C4-2B (cell line): ENCODE measurements at regions not wholly inside any gene's neighbourhood (a gene's known extent, or its start where the extent isn't known, plus 50 kb on each side); places are given as distances from the start of the nearest gene placed in this dataset.
"Not testable (repeated sequence)": the region's sequence is repeated elsewhere in the genome, so short reads cannot be mapped to it uniquely, and the experiment has no call there.

Experiments
- H3K27ac ChIP-seq: fragments of 450-650 bp; 2 replicates; pipeline ENCODE4 v1.5.1; 2017
- ZFX ChIP-seq: fragments of 450-650 bp; IDR thresholded peaks from 2 replicates; pipeline ENCODE4 v1.6.1; 2017
- TF ChIP-seq, protein P1 (sequence below): fragments of 450-650 bp; conservative IDR thresholded peaks from 2 replicates; pipeline ENCODE4 v1.5.1; 2017; ENCODE audit warnings: mild to moderate bottlenecking

DNA sequence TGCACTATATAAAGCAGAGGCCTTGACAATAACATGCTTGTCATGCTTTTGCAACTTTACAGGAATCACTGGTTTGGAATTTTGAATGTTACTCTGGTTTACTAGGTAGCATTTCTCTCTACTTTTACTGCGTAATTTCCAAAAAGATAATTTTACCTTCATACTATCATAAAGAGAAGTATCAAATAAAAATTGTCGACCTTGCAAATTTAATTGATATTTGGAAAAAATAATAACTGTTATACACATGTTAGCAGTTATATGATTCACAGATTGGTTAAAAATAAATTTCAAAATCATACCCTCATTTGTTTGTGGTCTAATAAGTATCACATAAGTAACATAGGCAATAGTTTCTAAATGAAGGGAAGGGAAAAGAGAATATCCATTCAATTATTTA lies 228.5 kb upstream of the CACNA2D1 start:
- no peak overlapping the region for H3K27ac ChIP-seq
- TF ChIP-seq, protein P1, sequence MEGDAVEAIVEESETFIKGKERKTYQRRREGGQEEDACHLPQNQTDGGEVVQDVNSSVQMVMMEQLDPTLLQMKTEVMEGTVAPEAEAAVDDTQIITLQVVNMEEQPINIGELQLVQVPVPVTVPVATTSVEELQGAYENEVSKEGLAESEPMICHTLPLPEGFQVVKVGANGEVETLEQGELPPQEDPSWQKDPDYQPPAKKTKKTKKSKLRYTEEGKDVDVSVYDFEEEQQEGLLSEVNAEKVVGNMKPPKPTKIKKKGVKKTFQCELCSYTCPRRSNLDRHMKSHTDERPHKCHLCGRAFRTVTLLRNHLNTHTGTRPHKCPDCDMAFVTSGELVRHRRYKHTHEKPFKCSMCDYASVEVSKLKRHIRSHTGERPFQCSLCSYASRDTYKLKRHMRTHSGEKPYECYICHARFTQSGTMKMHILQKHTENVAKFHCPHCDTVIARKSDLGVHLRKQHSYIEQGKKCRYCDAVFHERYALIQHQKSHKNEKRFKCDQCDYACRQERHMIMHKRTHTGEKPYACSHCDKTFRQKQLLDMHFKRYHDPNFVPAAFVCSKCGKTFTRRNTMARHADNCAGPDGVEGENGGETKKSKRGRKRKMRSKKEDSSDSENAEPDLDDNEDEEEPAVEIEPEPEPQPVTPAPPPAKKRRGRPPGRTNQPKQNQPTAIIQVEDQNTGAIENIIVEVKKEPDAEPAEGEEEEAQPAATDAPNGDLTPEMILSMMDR, result no peak
- no peak for TF ChIP-seq ZFX

DNA sequence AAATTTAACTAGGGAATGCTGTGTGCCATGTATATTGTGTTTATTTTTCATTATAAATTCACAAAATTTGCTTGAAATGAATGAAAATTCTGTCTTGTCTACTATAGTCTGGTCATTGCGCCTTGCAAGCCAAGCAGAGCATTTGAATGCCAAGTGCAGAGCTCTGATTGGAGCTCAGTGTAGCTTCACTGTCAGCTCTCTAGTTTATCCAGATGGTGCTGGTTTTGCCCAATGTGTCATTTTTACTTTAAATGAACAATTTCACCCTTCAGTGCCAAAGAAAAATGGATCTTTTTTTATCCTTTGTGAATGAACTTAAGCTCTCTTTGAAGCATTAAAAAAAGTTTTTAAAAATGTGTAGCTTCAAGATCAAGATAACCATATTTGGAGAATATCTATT lies 225.6 kb upstream of the CACNA2D1 start:
- TF ChIP-seq, protein P1, result no peak
- no peak for TF ChIP-seq ZFX

DNA sequence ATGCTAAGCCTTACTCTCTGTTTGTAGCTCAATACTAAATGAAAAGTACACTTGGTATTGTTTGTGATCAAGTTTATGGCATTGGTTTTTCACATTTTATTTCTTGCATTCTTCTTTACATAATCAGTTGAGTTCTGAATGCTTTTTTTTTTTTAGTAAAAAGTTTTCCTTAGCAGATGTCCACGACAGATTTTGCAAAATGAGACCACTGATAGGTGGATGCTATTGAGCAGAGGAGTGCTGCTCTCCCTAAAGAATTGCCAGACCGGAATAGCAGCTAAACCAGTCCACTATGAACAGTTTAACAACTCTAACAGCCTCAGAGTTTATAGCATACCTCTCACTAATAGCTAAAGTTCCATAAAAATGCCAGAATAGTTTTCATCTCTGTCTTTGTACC lies 225.1 kb upstream of the CACNA2D1 start:
- TF ChIP-seq, protein P1, result no peak
- H3K27ac ChIP-seq, result no peak overlapping the region

More for the DNA sequence above, 225.6 kb upstream of the CACNA2D1 start:
- no peak overlapping the region for H3K27ac ChIP-seq

DNA sequence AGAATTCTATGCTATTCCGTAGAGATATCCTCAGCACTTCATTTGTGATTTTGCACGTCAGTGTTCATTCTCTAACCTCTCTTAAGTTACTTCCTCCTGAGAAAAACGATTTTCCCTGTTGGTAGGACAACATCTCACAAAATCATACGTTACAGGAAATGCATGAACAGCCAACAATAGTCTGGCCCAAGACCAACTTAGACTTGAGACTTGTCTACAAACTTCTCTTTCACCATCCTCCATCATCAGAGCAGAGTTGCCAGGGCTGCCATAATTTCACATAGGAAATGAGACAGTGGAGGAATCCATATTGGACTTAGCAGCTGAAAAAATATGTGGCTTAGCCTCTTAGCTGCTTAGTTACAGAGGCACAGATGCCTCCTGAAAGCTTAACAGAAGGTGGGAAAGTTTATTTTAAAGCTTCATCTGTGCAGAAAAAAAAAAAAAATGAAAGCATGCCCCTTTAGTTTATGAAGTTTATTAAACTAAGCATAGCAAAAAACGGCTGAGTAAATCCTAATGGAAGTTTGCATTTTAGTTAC lies 222.5 kb upstream of the CACNA2D1 start:
- no peak overlapping the region for H3K27ac ChIP-seq
- TF ChIP-seq, protein P1, result no peak
- TF ChIP-seq ZFX, result no peak

DNA sequence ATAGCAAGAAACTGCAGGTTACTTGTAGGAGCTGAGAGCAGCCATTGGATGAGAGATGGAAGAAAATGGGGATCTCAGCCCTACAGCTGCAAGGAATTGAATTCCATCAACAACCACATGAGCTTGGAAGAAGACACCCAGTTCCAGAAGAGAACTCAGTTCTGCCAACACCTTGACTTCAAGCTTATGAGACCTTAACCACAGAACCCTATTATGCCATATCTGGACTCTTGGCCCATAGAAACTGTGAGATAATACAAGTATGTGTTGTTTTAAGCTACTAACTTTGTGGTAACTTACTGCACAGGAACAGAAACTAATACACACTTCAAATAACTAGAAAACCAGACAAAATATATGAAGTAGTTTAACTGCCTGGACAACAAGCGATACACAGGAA lies 212.4 kb upstream of the CACNA2D1 start:
- no peak for TF ChIP-seq ZFX
- TF ChIP-seq, protein P1, result no peak
- no peak overlapping the region for H3K27ac ChIP-seq

DNA sequence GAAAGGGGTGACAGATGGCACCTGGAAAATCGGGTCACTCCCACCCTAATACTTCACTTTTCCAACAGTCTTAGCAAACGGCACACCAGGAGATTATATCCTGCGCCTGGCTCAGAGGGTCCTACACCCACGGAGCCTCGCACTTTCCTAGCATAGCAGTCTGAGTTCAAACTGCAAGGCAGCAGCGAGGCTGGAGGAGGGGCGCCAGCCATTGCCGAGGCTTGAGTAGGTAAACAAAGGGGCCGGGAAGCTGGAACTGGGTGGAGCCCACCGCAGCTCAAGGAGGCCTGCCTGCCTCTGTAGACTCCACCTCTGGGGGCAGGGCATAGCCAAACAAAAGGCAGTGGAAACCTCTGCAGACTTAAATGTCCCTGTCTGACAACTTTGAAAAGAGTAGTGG lies 206.5 kb upstream of the CACNA2D1 start:
- H3K27ac ChIP-seq, result not testable (repeated sequence)

DNA sequence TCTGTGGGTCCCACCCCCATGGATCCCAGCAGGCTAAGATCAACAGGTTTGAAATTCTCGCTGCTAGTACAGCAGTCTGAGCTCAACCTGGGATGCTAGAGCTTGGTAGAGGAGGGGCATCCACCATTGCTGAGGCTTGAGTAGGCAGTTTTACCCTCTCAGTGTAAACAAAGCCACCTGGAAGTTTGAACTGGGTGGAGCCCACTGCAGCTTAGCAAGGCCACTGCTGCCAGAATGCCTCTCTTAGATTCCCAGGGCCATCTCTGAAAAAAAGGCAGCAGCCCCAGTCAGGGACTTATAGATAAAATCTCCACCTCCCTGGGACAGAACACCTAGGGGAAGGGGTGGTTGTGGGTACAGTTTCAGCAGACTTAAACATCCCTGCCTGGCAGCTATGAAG lies 190.0 kb upstream of the CACNA2D1 start:
- no peak overlapping the region for H3K27ac ChIP-seq
- TF ChIP-seq ZFX, result no peak
- TF ChIP-seq, protein P1, result no peak

DNA sequence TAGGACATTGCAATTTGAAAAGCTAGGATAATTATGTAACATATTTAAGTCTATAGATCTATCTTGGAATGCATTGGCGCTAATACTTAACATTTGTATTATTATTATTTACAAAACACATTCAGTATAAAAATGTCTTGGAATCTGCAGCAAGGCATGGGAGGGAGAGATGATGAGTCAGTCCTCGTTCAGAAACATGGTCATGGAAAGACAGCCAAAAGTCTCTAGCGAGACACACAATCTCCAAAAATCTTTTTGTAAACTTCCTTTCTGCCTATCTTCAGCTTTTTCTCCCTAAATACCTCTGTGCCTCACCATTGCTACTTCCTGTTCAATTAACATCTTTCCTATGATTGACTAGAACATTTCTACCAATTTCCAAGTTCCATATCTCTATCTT lies 188.4 kb upstream of the CACNA2D1 start:
- TF ChIP-seq ZFX, result no peak
- TF ChIP-seq, protein P1, result no peak
- no peak overlapping the region for H3K27ac ChIP-seq
